ENCODE measurements at regions not wholly inside any gene's neighbourhood (a gene's known extent, or its start where the extent isn't known, plus 50 kb on each side); places are given as distances from the start of the nearest gene placed in this dataset.
"Not testable (repeated sequence)": the region's sequence is repeated elsewhere in the genome, so short reads cannot be mapped to it uniquely, and the experiment has no call there.

DNA sequence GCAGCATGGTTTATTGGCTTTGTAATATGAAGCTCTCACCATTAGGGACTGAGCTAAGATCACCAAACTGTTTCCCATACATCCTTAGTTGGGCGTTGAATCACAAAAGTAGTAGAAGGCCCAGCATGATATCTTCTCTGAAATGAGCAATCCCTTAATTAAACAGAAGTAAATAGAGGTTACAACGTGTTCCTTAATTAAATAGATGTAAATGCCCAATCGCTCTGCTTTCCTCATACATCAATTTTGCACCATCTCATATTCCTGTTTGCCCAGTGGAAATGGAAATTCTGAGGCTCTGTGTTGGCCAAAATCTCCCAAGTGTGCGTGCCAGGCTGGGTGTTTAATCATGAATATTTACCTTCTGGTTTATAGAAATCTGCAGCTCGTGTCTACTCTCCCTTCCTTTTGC lies 107.4 kb upstream of the FOXB1 start:
- TF ChIP-seq, protein P1, sequence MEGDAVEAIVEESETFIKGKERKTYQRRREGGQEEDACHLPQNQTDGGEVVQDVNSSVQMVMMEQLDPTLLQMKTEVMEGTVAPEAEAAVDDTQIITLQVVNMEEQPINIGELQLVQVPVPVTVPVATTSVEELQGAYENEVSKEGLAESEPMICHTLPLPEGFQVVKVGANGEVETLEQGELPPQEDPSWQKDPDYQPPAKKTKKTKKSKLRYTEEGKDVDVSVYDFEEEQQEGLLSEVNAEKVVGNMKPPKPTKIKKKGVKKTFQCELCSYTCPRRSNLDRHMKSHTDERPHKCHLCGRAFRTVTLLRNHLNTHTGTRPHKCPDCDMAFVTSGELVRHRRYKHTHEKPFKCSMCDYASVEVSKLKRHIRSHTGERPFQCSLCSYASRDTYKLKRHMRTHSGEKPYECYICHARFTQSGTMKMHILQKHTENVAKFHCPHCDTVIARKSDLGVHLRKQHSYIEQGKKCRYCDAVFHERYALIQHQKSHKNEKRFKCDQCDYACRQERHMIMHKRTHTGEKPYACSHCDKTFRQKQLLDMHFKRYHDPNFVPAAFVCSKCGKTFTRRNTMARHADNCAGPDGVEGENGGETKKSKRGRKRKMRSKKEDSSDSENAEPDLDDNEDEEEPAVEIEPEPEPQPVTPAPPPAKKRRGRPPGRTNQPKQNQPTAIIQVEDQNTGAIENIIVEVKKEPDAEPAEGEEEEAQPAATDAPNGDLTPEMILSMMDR (conservative IDR thresholded peaks at IDR 0.05; ENCODE audit: low read depth, low read length), result no peak
- no peak overlapping the region for H3K27ac ChIP-seq

DNA sequence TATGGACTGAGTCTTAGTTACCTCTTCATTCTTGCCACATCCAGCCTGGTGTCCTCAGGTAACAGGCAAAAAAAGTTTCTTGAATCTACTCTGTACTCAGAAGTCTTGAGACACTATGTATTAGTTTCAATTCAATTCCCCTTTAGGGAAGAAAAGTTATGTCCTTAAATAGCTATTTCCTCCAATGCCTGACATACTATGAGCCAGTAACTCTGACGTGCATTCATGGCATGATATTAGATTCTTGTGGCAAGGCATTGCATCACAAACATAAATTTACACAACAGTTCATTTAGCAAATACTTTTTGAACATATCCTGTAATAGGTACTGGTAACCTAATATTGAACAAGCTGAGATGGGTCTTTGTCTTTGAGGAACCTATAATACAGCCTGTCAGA lies 109.3 kb upstream of the FOXB1 start:
- no peak overlapping the region for H3K27ac ChIP-seq

More for the DNA sequence above, 107.4 kb upstream of the FOXB1 start:
- H3K9ac ChIP-seq, result no peak overlapping the region
- H2AFZ ChIP-seq (ENCODE audit: low read depth), result no peak overlapping the region
- H3K4me2 ChIP-seq, result no peak overlapping the region
- no peaks in the 10 kb centered on the region for H4K20me1 ChIP-seq (ENCODE audit: insufficient read depth)
- H3K4me1 ChIP-seq (ENCODE audit: low read depth, poor library complexity, severe bottlenecking), result no peaks in the 10 kb centered on the region
- H3K27me3 ChIP-seq (ENCODE audit: insufficient read depth, low read depth), result no peaks in the 10 kb centered on the region
- no peaks in the 10 kb centered on the region for H3K36me3 ChIP-seq (ENCODE audit: insufficient read depth)
- H3K79me2 ChIP-seq (ENCODE audit: insufficient read depth, low read depth), result no peaks in the 10 kb centered on the region
- no peak overlapping the region for H3K4me3 ChIP-seq (IDR thresholded peaks at IDR 0.05; ENCODE audit: insufficient read depth, low read depth, low read length)

DNA sequence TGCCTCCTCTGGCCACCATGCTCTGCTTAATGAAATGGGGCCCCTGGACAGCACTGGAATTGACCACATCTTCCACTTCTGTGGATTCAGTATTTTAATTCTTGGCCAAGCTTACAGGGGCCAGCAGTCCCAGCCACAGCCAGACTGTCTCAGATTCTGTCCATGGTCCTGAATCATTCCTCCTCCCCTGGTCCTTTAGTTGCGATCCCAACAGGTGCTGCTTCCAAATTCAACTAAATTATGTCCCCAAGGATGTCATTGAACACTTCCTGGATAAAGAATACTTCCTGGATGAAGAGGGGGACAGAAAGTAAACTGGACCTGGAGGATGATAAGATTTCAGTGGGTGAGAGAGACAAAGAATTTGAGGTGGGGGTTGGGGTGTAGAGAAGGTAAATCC lies 111.1 kb upstream of the FOXB1 start:
- Histone ChIP-seq H3K9ac (no peak overlapping the region), H3K4me3 (IDR thresholded peaks at IDR 0.05; ENCODE audit: insufficient read depth, low read depth, low read length) (no peak overlapping the region)

More for the DNA sequence above, 109.3 kb upstream of the FOXB1 start:
- Histone ChIP-seq H3K4me3 (IDR thresholded peaks at IDR 0.05; ENCODE audit: insufficient read depth, low read depth, low read length) (no peak overlapping the region), H3K9ac (no peak overlapping the region), H3K79me2 (ENCODE audit: insufficient read depth, low read depth) (no peaks in the 10 kb centered on the region), H3K4me2 (no peak overlapping the region), H4K20me1 (ENCODE audit: insufficient read depth) (no peaks in the 10 kb centered on the region), H2AFZ (ENCODE audit: low read depth) (no peak overlapping the region), H3K4me1 (ENCODE audit: low read depth, poor library complexity, severe bottlenecking) (no peaks in the 10 kb centered on the region), H3K36me3 (ENCODE audit: insufficient read depth) (no peaks in the 10 kb centered on the region), H3K27me3 (ENCODE audit: insufficient read depth, low read depth) (no peaks in the 10 kb centered on the region)
- TF ChIP-seq, protein P1 (conservative IDR thresholded peaks at IDR 0.05; ENCODE audit: low read depth, low read length), result no peak

DNA sequence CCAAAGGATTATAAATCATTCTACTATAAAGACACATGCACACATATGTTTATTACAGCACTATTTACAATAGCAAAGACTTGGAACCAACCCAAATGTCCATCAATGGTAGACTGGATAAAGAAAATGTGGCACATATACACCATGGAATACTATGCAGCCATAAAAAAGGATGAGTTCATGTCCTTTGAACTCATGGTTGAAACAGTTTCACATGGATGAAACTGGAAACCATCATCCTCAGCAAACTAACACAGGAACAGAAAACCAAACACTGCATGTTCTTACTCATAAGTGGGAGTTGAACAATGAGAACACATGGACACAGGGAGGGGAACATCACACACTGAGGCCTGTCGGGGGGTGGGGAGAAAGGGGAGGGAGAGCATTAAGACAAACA lies 116.2 kb upstream of the FOXB1 start:
- H3K4me1 ChIP-seq (ENCODE audit: low read depth, poor library complexity, severe bottlenecking); H3K27me3 ChIP-seq (ENCODE audit: insufficient read depth, low read depth); H3K9ac ChIP-seq; H3K79me2 ChIP-seq (ENCODE audit: insufficient read depth, low read depth); H3K27ac ChIP-seq; H3K4me2 ChIP-seq; H3K4me3 ChIP-seq (IDR thresholded peaks at IDR 0.05; ENCODE audit: insufficient read depth, low read depth, low read length); H4K20me1 ChIP-seq (ENCODE audit: insufficient read depth); H2AFZ ChIP-seq (ENCODE audit: low read depth); H3K36me3 ChIP-seq (ENCODE audit: insufficient read depth): not testable (repeated sequence)

More for the DNA sequence above, 111.1 kb upstream of the FOXB1 start:
- H3K27ac ChIP-seq, result no peak overlapping the region
- no peaks in the 10 kb centered on the region for H4K20me1 ChIP-seq (ENCODE audit: insufficient read depth)
- no peaks in the 10 kb centered on the region for H3K4me1 ChIP-seq (ENCODE audit: low read depth, poor library complexity, severe bottlenecking)
- H3K4me2 ChIP-seq, result no peak overlapping the region
- H3K27me3 ChIP-seq (ENCODE audit: insufficient read depth, low read depth), result no peaks in the 10 kb centered on the region
- TF ChIP-seq, protein P1 (conservative IDR thresholded peaks at IDR 0.05; ENCODE audit: low read depth, low read length), result no peak
- H2AFZ ChIP-seq (ENCODE audit: low read depth), result no peak overlapping the region
- no peaks in the 10 kb centered on the region for H3K79me2 ChIP-seq (ENCODE audit: insufficient read depth, low read depth)
- no peaks in the 10 kb centered on the region for H3K36me3 ChIP-seq (ENCODE audit: insufficient read depth)

DNA sequence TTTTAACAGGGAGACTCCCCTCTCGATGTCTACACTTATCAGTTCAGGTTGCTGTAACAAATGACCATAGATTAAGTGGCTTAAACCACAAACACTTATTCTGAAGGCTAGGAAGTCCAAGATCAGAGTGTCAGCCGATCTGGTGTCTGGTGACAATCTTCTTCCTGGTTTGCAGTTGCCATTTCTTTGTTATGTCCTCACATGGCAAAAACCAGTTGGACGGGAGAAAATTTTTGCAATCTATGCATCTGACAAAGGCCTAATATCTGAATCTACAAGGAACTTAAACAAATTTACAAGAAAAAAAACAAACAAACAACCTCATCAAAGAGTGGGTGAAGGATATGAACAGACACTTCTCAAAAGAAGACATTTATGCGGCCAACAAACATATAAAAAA lies 116.9 kb upstream of the FOXB1 start:
- H3K9ac ChIP-seq, result no peak overlapping the region
- H3K4me2 ChIP-seq, result no peak overlapping the region
- TF ChIP-seq, protein P1 (conservative IDR thresholded peaks at IDR 0.05; ENCODE audit: low read depth, low read length), result no peak
- no peak overlapping the region for H3K4me3 ChIP-seq (IDR thresholded peaks at IDR 0.05; ENCODE audit: insufficient read depth, low read depth, low read length)
- no peaks in the 10 kb centered on the region for H4K20me1 ChIP-seq (ENCODE audit: insufficient read depth)
- H2AFZ ChIP-seq (ENCODE audit: low read depth), result no peak overlapping the region
- no peaks in the 10 kb centered on the region for H3K36me3 ChIP-seq (ENCODE audit: insufficient read depth)
- H3K79me2 ChIP-seq (ENCODE audit: insufficient read depth, low read depth), result no peaks in the 10 kb centered on the region
- no peaks in the 10 kb centered on the region for H3K27me3 ChIP-seq (ENCODE audit: insufficient read depth, low read depth)
- H3K4me1 ChIP-seq (ENCODE audit: low read depth, poor library complexity, severe bottlenecking), result no peaks in the 10 kb centered on the region
- H3K27ac ChIP-seq, result no peak overlapping the region
